ENCODE measurements at regions not wholly inside any gene's neighbourhood (a gene's known extent, or its start where the extent isn't known, plus 50 kb on each side); places are given as distances from the start of the nearest gene placed in this dataset.
"Not testable (repeated sequence)": the region's sequence is repeated elsewhere in the genome, so short reads cannot be mapped to it uniquely, and the experiment has no call there.

DNA sequence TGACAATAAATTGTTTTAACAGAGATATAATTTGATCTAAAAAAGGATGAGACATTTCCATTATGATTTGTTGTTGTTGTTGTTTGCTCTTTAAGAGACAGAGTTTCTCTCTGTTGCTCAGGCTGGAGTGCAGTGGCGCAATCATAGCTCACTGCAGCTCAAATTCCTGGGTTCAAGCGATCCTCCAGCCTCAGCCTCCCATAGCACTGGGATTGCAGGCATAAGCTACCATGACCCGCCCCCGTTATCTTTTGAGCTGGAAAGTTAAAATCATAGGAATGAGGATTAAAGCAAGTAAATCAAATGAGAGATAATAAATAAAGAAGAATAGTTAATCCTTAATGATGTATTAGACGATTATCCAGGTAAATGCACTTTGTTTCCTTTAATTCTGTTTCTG is 224.4 kb upstream of the SMIM31 start:
- in situ Hi-C loops (cut with HindIII; ENCODE audit: low sequenced_read_pairs) = no loop called here

DNA sequence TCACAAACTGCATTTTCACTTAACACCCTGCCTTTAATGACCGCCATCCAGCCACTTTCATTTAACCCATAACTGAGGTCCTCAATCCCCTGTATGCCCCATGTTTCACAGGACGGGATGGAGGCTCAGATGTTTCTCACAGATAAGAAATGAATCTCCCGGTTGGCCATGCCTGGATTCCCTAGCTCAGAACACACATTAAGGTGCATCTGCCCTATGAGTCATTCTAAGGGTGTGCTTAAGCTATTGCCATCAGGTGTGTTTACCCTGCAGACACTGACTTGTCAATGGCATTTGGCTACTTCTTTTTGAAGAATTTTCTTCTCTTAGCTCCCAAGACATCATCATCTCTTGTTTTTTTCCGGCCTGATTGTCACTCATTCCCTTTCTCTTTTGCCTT is 222.6 kb upstream of the SMIM31 start:
- in situ Hi-C loops (cut with HindIII; ENCODE audit: low sequenced_read_pairs) = no loop called here

DNA sequence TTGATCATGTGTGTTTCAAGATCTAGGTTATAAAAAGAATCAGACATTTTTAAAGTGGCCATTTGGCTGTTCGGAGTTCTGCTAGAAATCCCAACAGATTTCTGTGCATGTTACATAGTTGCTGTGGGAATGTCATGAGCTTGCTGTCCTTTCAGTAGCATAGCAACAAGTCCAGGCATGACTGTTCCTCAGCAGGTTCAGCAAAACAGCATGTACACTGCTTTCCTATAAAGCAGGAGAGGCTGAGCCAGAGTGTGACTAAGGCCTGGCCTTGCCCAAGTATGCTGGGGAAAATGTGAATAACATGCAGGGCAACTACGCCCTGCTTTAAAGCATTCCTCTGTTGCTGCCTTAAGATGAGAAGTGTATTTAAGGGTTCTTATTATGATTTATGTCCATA is 217.1 kb upstream of the SMIM31 start:
- in situ Hi-C loops (cut with HindIII; ENCODE audit: low sequenced_read_pairs) = no loop called here

DNA sequence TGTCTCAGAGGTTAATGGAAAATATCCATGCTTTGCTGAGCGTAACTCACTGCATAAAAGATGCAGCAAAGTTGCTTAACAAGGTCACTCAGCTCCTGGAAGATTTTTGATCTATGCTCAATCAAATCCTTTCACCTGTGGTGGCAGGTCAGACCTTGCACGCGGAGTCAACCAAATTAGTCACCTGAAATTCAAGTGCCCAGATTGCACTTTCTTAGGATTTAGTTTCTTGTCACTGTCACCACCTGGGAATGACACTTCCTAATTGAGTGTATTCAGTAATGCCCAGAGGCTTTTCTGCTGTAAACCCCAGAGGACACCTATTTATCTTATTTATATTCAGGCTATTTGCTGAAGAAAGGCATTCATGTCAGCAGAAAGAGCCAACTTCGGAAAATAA is 215.8 kb upstream of the SMIM31 start:
- in situ Hi-C loops (cut with HindIII; ENCODE audit: low sequenced_read_pairs) = no loop called here

DNA sequence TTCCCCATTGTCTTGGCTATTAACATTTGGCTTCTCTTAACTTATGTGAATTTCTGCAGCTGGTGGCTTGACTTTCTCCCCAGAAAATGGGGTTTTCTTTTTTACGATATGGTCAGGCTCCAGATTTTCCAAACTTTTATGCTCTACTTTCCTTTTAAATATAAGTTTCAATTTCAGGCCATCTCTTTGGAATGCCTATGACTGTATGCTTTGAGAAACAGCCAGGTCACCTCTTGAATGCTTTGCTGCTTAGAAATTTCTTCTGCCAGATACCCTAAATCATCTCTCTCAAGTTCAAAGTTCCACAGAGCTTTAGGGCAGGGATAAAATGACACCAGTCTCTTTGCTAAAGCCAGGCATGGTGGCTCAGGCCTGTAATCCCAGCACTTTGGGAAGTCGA is 212.9 kb upstream of the SMIM31 start:
- in situ Hi-C loops (cut with HindIII; ENCODE audit: low sequenced_read_pairs) = no loop called here

DNA sequence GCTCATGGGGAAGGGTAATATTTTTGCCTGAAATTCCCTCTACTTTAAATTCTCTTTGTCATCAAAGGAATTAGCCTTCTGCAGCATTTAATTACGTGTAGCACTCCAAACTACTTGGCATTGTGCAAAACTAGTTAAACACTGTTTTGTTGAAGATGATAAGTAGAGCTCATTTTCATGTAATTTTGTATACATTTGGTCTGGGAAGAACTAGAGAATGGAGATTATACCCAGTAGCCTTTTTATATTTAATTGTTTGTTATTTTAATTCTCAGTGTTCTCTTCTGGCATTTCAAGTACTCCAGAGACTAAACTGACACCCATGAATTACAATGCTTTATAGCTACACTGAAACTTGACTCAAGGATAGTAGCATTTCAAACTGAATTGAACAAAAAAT is 211.5 kb upstream of the SMIM31 start:
- in situ Hi-C loops (cut with HindIII; ENCODE audit: low sequenced_read_pairs) = no loop called here

DNA sequence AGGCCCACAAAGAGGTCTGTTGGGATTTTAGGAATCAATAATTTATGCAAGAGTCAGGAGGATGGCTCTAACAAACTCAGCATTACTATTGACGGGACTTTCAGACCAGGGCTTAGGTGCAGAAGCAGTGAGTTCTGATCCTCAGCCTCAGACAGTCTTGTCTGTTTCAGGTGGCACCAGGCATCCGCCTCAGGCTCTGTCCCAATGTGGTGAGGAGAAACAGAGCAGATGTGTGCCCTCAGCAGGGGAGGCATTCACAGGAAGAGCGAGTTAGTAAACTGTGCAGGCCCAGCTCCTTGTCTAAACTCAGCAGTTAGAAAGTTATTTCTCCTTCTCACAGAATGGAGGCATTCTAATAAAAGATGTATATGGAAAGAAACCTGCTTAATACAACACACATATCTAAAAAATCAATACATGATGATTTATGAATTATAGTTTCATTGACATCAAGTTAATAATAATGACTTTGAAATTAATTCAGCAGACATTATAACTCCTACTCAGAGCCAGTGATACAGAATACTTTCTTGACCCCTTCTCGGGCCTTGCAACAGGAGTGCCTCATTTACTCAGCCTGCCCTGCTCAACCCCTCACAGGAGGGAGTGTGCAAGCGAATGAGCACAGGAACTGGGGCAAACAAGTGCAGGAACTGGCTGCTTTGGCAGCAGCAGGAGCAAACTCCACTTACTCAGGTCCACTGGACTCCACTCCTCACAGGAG is 202.8 kb upstream of the SMIM31 start:
- in situ Hi-C loops (cut with HindIII; ENCODE audit: low sequenced_read_pairs) = no loop called here

DNA sequence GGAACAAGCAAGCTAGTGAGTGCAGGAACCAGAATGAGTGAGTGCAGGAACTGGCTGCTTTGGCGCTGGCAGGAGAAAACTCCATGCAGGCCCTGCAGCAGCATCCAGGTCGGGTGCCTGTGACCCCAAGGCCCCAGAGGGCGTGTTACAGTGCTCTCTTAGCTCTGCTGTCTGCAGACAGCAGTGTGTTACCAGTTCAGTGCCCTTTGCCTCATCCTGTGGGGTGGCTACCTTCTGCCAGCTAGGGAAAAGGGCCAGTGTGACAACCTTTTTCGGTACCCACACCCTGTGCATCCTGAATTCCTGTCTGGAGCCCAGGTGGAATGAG is 202.3 kb upstream of the SMIM31 start:
- in situ Hi-C loops (cut with HindIII; ENCODE audit: low sequenced_read_pairs) = no loop called here

DNA sequence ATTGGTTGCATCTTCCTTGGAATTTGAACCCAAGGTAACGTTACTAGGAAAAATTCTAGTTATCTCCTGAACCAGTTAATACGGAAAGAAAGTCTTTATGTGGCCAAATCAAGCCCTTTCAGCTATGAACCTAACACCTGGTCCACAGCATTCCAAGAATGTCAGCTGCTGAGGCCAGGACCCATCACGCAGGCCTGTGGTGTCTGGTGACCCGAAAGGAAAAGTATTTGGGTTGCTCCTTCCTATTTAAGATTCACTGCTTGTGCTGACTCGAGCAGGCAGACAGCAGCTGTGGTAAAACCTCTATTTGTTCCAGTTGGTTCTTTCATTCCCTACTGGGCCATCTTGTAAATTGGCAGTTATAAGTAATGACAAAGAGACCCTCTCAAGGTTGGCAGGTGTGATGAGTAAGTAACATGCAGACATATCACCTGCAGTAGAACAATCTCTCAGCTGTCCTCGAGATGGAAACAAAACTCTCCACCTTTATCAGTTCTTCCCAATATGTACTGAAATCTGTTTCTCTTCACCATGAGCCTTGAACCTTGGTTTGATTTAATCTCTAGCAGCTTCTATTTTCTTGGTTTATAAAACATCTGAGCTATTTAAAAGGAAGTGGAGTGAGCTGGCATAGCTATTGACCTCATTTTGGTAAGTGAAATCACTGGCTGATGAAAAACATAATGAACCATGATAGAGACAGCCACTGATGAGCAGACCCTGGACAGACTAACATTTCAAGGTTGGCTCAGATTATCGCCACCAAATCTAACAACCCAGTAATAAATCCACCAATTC is 182.1 kb upstream of the SMIM31 start:
- in situ Hi-C loops (cut with HindIII; ENCODE audit: low sequenced_read_pairs) = no loop called here

DNA sequence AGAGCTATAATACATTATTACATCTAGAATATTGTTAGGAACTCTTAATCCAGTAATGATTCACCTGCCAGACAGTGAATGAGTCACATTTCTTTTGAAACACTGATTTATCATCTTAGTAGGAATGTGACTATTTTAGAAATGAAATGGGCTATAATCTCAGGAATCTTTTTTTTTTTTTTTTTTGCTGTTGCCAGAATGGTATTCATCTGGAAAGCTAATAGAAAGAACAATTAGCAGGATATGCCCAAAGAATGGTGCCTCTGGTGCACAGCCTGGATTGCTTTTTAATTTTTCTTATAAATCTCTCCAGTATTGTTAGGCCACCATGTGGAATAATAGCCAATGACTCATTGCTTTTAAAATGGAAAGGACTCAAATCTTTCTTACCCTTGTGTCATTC is 181.1 kb upstream of the SMIM31 start:
- in situ Hi-C loops (cut with HindIII; ENCODE audit: low sequenced_read_pairs) = no loop called here

DNA sequence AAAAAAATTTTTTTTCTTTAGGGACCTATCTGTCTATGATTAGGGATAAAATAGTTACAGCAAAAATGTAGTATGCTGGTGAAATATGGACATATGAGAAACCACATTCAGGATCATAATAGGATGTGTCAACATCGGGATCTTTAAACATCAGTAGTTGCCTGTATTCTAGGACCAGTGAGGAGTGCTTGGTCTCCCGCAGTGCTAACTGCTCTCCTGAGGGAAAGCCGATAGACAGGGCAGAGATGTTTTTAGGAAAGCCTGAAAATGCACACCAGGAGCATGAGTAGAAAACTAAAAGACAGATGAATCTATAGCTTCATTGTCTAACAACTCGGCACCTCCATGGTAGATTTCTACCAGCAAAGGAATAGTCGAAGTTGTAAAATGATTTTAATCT is 178.1 kb upstream of the SMIM31 start:
- in situ Hi-C loops (cut with HindIII; ENCODE audit: low sequenced_read_pairs) = no loop called here

DNA sequence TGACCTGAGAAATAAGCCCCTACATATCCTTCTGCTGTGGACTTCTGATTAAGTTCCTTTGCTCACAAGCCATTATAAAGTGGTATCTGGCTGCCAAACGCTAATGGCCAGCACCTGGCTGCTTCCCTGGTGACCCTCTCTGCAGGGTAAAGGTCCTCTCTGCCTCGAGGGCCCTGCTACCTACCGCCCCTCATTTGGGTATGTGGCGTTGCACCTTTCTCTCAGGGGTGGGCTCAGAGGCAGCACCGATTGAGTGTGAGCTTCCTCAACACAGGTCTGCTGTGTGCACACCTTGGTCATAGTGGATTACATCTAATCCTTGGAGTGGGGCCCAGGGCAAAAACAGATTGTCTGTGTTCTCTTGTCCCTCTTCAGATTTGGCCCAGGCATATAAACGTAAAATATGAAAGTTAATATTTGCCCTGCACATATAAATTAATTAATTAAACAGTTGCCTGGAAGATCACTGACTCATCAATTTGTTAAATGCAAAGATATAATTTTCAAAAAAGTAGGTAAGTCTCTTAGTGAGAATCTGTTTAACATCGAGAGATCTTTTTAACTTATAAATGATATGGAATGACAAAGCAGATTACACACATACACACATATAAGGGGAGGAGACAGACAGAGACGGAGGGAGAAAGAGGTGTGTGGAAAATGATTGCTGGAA is 174.5 kb upstream of the SMIM31 start:
- in situ Hi-C loops (cut with HindIII; ENCODE audit: low sequenced_read_pairs) = no loop called here

DNA sequence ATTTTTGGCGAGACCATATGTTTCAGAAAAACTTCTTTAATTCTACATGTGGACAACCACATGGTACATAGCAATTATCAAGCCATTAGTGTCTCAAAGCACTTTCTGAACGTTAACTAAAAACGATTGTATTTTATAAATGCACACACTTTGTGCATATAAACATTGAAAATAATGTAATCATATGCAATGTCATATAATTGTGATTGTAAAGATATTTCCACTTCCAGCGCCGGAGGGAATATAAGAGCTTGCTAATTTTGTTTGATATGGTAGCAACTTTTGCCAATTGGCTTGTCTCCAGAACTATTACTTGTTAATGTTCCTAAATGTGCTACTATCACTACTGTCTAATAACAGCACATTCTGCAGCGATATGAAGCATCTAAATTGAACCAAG is 162.3 kb upstream of the SMIM31 start:
- in situ Hi-C loops (cut with HindIII; ENCODE audit: low sequenced_read_pairs) = no loop called here

DNA sequence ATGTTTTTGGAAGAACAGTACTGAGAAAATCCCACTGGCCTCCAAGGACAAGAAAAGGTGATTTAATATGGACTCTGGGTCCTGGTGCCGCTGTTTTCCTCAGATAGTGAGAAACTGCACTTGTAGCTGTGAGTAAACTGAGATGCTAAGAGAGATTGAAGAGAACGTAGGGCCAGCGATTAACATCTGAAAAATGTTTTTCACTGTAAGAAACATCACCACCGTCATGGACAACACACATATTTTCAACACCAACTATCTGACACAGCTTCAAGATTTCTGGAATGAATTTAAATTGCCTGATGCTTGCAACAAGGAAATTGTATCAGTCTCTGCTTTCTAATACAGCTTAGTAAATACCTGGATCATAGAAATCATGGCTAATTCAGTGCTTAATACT is 158.2 kb upstream of the SMIM31 start:
- in situ Hi-C loops (cut with HindIII; ENCODE audit: low sequenced_read_pairs) = no loop called here

DNA sequence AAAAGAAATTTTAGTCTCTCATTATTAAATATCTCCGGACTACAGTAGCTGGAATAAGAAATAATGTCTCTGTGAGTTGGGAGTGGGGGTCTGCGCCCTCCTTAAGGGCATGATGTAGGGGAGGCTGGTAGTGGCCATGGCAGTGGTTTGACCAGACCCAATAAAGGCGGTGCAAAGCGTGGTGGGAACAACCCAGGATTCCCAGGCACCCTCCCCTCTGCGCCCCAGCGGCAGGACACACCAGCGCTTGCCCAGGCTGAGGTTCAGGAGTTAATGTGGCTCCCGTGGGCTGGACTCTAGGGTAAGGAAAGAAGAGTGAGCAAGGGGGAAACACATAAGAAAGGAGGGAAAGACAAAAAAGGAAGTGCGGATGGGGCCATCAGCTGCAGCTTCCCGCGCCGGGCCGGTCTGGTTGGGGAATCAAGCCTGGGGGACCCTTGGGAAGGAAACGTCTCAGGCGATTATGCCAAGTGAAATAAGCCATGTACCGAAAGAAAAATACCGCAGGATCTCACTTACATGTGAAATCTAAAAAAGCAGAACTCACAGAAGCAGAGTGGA is 157.5 kb upstream of the SMIM31 start:
- in situ Hi-C loops (cut with HindIII; ENCODE audit: low sequenced_read_pairs) = no loop called here

DNA sequence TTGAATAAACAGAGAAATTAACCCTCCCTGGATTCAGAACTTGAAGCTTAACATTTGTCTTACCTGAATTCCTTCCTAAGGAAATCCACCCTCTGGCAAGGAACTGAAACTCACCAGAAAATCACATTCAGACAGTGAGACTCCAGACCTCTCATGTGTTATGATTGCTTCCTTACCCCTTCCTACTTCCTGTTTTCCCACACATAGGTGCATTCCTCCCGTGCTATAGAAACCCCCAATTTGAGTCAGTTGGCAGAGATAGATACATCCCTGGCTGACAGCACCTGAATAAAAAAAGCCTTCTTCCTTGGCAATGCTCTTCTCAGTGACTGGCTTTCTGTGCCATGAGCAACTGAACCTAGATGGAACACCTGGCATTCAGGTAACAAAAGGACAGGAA is 157.0 kb upstream of the SMIM31 start:
- in situ Hi-C loops (cut with HindIII; ENCODE audit: low sequenced_read_pairs) = no loop called here

DNA sequence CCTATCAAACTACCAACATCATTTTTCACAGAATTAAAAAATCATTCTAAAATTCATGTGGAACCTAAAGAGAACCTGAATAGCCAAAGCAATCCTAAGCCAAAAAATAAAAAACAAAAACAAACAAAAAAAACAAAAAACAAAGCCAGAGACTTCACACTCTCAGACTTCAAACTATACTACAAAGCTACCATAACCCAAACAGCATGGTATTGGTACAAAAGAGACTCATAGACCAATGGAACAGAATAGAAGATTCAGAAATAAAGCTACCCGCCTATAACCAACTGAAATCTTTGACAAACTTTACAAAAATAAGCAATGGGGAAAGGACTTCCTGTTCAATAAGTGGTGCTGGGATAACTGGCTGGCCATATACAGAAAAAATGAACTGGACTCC is 152.3 kb upstream of the SMIM31 start:
- in situ Hi-C loops (cut with HindIII; ENCODE audit: low sequenced_read_pairs) = no loop called here

DNA sequence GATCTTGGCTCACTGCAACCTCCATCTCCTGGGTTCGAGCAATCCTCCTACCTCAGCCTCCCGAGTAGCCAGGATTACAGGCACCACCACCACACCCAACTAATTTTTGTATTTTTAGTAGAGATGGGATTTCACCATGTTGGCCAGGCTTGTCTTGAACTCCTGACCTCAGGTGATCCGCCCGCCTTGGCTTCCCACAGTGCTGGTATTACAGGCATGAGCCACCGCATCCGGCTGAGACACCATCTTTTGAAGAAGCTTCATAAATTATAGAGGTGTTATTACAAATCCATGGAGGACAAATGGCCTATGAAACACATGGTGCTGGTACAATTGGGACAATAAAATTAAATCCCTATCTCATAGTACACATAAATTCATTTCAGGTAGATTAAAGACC is 148.1 kb upstream of the SMIM31 start:
- in situ Hi-C loops (cut with HindIII; ENCODE audit: low sequenced_read_pairs) = not testable (repeated sequence)

DNA sequence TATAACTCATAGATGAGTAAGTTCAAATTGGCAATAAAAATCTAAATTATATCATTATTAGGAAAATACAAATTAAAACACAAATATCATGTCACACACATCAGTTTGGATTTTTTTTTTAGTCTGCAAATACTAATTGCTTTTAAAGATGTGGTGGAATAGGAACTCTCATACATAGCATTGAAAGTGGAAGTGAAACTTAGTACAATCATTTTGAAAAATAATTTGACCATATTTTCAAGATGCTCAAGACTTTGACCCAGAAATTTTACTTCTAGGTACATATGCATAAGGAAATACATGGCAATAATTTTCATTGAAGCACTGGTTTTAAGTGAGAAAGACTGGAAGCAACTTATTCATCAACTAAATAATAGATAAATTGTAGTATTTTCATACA is 147.5 kb upstream of the SMIM31 start:
- in situ Hi-C loops (cut with HindIII; ENCODE audit: low sequenced_read_pairs) = no loop called here

DNA sequence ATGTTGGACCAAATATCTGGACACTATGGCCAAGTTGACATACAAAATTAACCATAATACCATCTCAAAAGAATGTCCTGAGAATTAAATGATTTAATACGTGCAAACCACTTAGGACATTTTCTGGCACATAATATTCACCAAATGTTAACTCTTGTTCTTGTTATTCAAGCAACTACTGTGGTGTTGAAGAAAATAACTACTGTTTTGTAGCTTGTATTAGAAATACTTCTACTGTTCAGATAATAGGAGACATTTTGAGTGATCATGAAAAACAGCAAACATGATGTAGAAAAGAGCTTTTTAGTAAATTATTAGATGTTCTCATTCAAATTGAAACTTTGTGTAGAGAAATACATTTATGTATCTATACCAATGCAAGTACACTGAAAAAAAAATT is 140.7 kb upstream of the SMIM31 start:
- in situ Hi-C loops (cut with HindIII; ENCODE audit: low sequenced_read_pairs) = no loop called here

DNA sequence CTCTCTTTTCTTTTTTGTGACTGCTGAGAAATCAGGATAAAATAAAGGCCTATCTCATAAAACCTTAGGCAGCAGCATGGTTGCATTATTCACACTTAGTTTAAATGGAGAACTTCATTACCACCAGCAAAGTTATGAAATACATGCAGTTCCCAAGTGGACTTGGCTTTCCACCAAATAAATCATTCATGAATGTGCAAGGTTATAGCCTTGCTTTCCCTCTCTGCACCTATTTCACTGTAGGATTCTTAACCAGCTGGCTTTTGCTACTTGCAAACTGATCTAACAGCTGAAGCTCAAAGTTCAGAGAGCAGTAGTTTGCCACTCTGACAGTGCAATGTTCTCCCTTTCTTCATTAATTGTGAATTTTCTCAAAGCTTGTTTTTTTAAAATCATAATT is 140.1 kb upstream of the SMIM31 start:
- in situ Hi-C loops (cut with HindIII; ENCODE audit: low sequenced_read_pairs) = no loop called here

DNA sequence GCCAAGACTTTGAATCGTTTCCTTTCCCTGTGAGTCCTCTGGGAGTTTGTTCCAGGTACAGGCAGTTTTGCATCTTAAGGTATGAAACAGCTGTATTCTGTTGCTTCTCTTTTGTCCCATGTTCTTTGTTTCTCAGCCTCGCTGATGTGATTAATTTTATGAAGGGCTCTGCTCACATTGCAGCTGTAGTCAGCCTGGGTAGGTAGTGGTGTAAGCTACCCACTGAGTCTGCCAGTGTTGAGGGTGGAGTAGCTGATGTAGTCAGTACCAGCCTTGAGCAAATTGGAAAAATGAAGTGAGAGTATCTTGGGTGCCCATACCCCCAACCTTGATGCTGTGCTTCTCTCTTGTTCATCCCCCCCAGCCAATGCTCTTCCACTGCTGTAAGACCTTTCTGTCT is 139.6 kb upstream of the SMIM31 start:
- in situ Hi-C loops (cut with HindIII; ENCODE audit: low sequenced_read_pairs) = no loop called here

All from DLD1 (cell line).